ENCODE measurements at regions not wholly inside any gene's neighbourhood (a gene's known extent, or its start where the extent isn't known, plus 50 kb on each side); places are given as distances from the start of the nearest gene placed in this dataset.

DNA sequence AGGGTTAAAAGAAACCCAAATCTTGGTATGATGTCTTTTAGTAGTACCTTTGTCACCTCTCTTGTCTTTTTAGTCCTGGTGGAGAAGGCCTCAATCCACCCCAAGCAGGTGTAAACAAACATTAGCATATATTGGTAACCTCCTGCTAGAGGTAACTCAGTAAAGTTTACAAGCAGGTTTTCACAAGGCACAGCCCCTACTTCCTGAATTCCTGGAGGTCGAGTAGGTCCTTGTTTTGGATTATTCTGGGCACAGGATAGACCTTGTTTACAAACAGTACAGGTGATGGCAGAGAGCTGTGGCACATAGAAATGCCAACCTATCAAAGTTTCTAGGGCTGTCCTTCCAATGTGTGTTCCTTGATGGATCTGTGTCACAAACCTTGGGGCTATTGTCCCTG, 99.1 kb downstream of the ALG10 start:
- Histone ChIP-seq H3K23ac (ENCODE audit: insufficient read length, low read depth, low read length) (no peak overlapping the region), H3K4ac (ENCODE audit: low read depth, low read length) (no peak overlapping the region), H3K27me3 (ENCODE audit: insufficient read depth, low read length) (no peaks in the 10 kb centered on the region), H2BK120ac (ENCODE audit: low read depth, low read length, poor library complexity, severe bottlenecking) (no peak overlapping the region), H3K79me2 (ENCODE audit: insufficient read depth, low read length) (no peaks in the 10 kb centered on the region), H4K91ac (ENCODE audit: insufficient read length, low read depth, low read length) (no peak overlapping the region), H3T11ph (ENCODE audit: low read length) (no peak overlapping the region), H3K79me1 (ENCODE audit: insufficient read depth, low read depth, low read length, poor library complexity, severe bottlenecking) (no peaks in the 10 kb centered on the region), H3K4me2 (ENCODE audit: insufficient read depth, insufficient read length, low read length) (no peak overlapping the region), H3K18ac (ENCODE audit: insufficient read length, low read depth, low read length) (no peak overlapping the region), H3K27ac (ENCODE audit: insufficient read length, low read depth, low read length) (no peak overlapping the region), H2AFZ (ENCODE audit: low read length) (no peak overlapping the region), H2BK12ac (ENCODE audit: insufficient read length, low read depth, low read length) (no peak overlapping the region), H2BK15ac (ENCODE audit: low read depth, low read length) (no peak overlapping the region), H4K8ac (replicated peaks; ENCODE audit: insufficient read length, low read depth, low read length) (no peak overlapping the region), H2BK5ac (ENCODE audit: insufficient read length, low read length) (no peak overlapping the region), H2AK5ac (ENCODE audit: insufficient read length, low read length) (no peak overlapping the region), H3K14ac (ENCODE audit: insufficient read depth, low read length) (no peak overlapping the region), H3K9ac (ENCODE audit: extremely low read depth, insufficient read length, low read length) (no peak overlapping the region), H4K20me1 (ENCODE audit: control insufficient read depth, insufficient read depth, insufficient read length) (no peaks in the 10 kb centered on the region), H3K9me3 (ENCODE audit: control insufficient read depth, low read depth, low read length) (peaks cover 35% of the 10 kb centered on the region), H2BK20ac (ENCODE audit: low read depth, low read length, poor library complexity, severe bottlenecking) (no peak overlapping the region), H3K23me2 (ENCODE audit: insufficient read length, low read depth, low read length, poor library complexity, severe bottlenecking) (no peaks in the 10 kb centered on the region), H4K5ac (ENCODE audit: insufficient read length, low read depth, low read length) (no peak overlapping the region), H3K4me1 (ENCODE audit: insufficient read depth, low read length) (no peaks in the 10 kb centered on the region), H3K56ac (ENCODE audit: insufficient read length, low read depth, low read length) (no peak overlapping the region)
- Mint-ChIP-seq H3K36me3 (ENCODE audit: insufficient read depth in 1 of 3, low read depth in 3 of 3) (peaks cover 1 to 7% (median 6%) of the 10 kb centered on the region in 3 experiments), H3K4me3 (no peak overlapping the region), H3K9me3 (peaks cover 86 to 91% of the 10 kb centered on the region in 2 experiments), H3K27ac (no peak overlapping the region), H3K27me3 (ENCODE audit: low read depth) (no peaks in the 10 kb centered on the region), H3K4me1 (no peaks in the 10 kb centered on the region)
- no peak for DNase-seq
- no CpG with 5 or more reads among the region's 1 CpG for WGBS (ENCODE audit: extremely low coverage, insufficient read length, low lambda C conversion rate)
- TF ChIP-seq, protein P1, sequence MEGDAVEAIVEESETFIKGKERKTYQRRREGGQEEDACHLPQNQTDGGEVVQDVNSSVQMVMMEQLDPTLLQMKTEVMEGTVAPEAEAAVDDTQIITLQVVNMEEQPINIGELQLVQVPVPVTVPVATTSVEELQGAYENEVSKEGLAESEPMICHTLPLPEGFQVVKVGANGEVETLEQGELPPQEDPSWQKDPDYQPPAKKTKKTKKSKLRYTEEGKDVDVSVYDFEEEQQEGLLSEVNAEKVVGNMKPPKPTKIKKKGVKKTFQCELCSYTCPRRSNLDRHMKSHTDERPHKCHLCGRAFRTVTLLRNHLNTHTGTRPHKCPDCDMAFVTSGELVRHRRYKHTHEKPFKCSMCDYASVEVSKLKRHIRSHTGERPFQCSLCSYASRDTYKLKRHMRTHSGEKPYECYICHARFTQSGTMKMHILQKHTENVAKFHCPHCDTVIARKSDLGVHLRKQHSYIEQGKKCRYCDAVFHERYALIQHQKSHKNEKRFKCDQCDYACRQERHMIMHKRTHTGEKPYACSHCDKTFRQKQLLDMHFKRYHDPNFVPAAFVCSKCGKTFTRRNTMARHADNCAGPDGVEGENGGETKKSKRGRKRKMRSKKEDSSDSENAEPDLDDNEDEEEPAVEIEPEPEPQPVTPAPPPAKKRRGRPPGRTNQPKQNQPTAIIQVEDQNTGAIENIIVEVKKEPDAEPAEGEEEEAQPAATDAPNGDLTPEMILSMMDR (conservative IDR thresholded peaks at IDR 0.05), result no peak

Measured in H9 (cell line).